NOMO-1 treated with dmso at 0.1 percent for 144 hours (cell line): ENCODE measurements at regions not wholly inside any gene's neighbourhood (a gene's known extent, or its start where the extent isn't known, plus 50 kb on each side); places are given as distances from the start of the nearest gene placed in this dataset.
"Not testable (repeated sequence)": the region's sequence is repeated elsewhere in the genome, so short reads cannot be mapped to it uniquely, and the experiment has no call there.

Source experiments
- DNase-seq: peaks from one replicate; lab custom pipeline; 2025; ENCODE audit not compliant: unreplicated experiment; lab: John Stamatoyannopoulos, UW

- no peak for DNase-seq
Measured at GRCh38 chr6:159594750-159595117, 98.3 kb downstream of the SOD2 start.

- no peak for DNase-seq
Measured at GRCh38 chr6:159594106-159594749, 98.8 kb downstream of the SOD2 start.

DNA sequence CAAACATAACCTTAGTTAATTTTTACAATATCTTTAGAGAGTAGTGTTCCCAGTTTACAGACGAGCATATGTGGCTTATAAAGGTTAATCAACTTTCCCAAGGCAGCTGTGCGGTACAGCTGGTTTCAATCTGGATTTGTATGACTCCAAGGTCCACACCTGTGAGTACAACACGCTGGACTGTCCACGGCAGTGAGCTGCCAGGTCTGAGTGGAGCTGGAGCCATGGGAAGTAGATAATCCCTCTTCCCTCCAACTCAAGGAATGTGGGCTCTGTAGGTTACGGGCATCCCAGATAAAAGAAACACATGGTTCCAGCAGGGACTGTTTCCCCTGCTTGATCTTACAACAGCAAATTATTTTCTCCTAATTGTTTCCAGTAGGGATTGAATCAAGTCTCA, 102.2 kb downstream of the SOD2 start:
- DNase-seq, result no peak

GRCh38 chr6:159586684-159587083, 106.4 kb downstream of the SOD2 start:
- DNase-seq, result no peak

DNA sequence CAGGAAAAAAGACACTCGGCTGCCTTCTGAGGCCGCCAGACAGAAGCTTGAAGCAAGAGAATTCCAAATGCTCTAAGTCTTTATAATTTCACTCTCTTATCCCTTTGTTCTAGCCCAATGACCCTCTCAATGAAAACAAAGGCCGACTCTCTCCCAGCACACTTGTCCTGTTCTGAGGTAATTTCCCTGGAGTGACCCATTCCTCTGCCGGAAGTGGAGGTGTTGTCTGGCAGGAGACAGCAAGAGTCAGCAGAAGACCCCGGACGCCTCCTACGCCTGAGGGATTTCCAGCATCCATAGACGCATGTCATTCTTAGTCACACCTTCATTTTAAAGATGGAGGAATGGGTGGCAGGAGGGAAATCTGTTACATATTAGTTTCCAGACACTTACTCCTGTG, 110.3 kb downstream of the SOD2 start:
- DNase-seq, result no peak

- DNase-seq, result no peak
Measured at GRCh38 chr6:159578629-159579028, 114.4 kb downstream of the SOD2 start.

- no peak for DNase-seq
Measured at GRCh38 chr6:159577564-159577963, 115.5 kb downstream of the SOD2 start.

- no peak for DNase-seq
Measured at GRCh38 chr6:159572439-159573110, 120.5 kb downstream of the SOD2 start.

DNA sequence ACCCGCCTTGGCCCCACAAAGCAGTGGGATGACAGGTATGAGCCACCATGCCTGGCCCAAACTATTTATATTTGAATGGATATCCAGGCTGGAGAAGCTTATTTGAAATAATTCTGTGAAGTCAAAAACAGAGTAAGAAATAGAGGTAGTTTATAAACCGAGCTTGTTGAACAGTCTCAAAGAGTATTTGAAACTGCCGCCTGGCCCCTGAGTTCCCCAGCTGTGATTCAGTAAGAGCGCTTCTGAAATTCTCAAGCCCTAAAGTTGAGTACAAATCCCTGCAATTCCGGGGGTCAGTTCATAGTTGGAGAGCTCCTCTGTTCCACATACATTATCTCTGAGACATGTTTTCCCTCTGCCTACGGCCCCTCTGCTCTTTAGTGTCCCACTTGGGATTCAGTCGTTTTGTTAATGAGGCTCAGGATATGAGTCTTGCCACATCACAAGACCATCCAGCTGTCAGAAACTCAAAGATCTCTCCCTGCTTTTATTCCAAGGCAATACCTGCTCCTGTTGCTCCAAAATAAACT, 127.8 kb downstream of the SOD2 start:
- no peak for DNase-seq

DNA sequence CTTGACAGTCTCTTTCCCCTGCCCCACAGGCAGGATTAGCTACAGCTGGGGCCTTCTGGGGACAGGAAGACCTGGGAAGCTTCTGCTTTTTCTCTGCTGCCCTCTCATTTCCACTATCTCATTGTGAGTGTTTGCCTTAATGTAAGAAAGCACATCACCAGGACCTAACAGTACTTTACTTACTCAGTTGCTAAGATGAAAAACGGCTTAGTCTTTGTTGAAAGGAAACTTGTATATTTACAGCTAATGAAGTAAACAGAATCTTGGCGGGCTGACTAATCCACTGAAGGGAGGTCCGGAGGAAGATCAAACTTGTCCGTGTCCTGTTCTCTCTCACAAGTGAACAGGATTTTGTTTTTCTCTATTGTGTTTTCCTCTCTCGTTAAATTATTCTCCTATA, 128.6 kb downstream of the SOD2 start:
- DNase-seq, result no peak

- DNase-seq, result no peak
Measured at GRCh38 chr6:159557031-159557430, 136.0 kb downstream of the SOD2 start.

GRCh38 chr6:159555082-159555875, 137.8 kb downstream of the SOD2 start:
- DNase-seq, result no peak

DNA sequence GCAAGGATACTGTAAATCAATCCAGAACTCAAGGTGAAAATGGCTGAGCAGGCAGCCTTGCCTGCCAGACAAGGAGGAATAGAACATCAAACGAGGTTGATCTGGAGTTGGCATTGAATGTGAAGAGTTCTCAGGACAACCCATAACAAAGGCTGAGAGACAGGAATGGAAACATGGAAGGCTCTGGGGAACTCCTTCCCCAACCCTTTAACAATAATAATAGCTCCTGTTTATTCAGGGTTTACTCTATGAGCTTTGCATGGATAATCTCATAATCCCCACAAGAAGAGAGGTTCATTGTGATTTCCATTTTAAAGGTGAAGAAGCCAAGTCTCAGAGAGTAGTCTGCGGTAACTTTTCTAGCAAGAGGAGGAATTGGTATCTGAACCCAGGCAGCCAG, 151.7 kb downstream of the SOD2 start:
- DNase-seq, result no peak

- DNase-seq, result no peak
Measured at GRCh38 chr6:159540883-159541282, 152.2 kb downstream of the SOD2 start.

DNA sequence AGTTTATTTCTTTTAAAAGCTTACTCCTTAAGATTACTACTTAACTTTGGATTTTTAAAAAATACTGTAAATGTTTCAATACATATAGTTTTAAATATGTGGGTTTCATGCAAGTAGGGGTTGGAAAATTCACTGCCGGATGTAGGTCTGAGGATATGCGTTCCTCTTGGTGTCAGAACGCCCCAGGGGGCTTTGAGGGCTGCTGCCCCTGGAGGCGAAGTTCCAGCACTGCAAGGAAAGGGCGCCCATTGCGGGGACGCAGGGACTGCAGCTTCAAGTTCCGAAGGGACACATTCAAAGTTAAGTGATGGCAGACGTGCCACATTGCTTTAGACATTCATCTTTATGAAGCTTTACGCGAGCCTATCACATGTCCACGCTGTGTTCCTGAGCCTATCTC, 152.9 kb downstream of the SOD2 start:
- no peak for DNase-seq

GRCh38 chr6:159538031-159538430, 155.0 kb downstream of the SOD2 start:
- DNase-seq, result not testable (repeated sequence)

DNA sequence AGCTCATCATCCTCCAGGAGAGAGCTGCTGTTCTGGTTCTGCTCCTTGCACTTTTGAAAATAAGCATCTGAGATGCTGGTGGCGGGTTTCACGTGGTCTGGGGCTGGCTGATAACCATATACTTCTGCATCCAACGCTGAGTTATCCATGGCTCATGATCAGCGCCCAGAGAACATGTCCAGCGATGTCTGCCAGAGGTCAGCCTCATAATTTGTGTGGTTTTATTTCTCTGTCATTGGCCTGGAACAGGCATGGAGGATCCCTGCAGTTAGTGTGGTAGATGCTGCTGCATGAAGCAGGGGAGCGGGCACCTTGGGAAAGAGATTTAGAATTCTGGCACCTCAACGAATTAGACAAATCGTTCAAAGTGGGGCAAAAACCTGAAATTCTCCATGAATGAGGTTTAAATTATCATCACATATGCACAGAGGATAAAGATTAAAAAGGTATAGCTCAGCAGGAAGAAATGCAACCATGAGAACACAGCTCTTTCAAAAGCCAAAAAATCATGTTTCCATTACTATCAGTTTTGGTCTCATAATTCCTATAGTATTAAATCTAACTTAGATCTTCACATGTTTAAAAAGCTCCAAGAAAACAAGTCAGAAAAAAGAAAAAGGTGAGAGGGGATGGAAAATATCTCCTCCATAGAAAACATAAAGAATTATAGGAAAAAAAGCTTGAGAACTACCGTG, 157.2 kb downstream of the SOD2 start:
- DNase-seq, result no peak

- no peak for DNase-seq
Measured at GRCh38 chr6:159533568-159533967, 159.5 kb downstream of the SOD2 start.

DNA sequence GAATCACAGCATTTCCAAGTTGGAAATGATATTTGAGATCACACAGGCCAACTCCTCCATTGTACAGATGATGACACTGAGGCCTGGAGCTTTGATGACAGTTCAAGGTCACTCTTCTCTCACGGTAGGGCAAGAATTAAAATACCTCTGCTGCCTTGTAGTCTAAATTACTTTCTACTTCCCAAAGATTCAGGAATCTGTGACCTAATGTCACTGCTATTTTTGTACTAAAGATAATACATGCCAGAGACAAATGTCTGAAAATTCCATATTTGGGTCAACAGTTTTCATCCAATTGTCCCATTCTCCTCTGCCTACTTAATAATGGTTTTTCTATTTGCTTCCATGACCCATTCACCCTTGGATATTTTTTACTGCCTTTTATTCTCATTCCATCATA, 160.0 kb downstream of the SOD2 start:
- no peak for DNase-seq

DNA sequence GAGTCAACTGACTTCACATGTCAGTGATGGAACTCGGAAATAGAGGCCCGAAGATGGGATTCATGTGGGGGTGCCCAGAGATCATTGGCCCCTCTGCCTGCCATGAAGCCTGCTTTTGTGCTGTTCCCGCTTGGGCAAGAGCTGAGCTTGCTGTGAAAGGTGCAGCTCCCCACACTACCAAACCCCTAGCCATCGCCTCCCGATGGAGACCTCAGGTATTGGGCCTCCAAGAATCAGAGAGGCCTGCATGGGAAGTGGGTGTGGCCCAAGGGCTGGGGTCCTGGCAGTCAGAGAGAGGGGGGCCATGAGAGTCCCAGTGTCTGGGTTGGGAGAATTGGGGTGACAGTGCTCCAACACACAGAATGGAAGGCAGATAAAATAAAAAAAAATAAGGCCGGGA, 160.9 kb downstream of the SOD2 start:
- DNase-seq, result no peak

DNA sequence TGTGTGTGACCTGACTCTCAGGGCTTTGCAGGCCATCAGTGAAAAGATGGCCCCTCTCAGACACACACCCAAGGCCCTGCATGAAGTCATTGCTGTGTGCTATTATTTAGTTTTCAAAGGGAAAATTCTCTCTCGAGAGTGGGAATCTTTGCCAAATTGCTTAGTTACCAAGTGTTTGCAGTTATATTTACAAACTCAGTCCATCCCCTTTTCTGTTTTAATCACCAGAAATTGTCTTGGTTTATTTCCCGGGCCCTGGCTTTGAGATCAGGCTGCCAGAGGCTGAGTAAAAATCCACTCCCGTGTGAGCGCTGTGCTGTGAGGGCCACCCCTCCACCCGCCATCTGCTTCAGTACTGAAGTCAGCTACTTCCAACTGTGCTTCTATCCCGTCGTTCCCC, 163.1 kb downstream of the SOD2 start:
- no peak for DNase-seq
